Uterus (tissue), 2 donors: ENCODE measurements at regions not wholly inside any gene's neighbourhood (a gene's known extent, or its start where the extent isn't known, plus 50 kb on each side); places are given as distances from the start of the nearest gene placed in this dataset.

Experiments
- POLR2A ChIP-seq, 2 donors: fragments of 450-650 bp; IDR thresholded peaks; one replicate each; pipeline ENCODE4 v1.6.1; 2016; ENCODE audit warnings: antibody characterized with exemption in 2 of 2, mild to moderate bottlenecking in 1 of 2, moderate library complexity in 1 of 2
- TF ChIP-seq, protein P1 (sequence below), 4 experiments: fragments of 200-600 bp in 2 of 4; fragments of 450-650 bp in 2 of 4; sonication (generic) in 2 of 4; IDR thresholded peaks; one replicate each; pipeline ENCODE4 v1.5.1; 2016 to 2019; ENCODE audit warnings: antibody characterized with exemption in 4 of 4, mild to moderate bottlenecking in 2 of 4, moderate library complexity in 1 of 4

GRCh38 chr7:51882412-51882811 is 565.8 kb upstream of the COBL start:
- no peak for TF ChIP-seq POLR2A (IDR thresholded peaks at IDR 0.05)
- TF ChIP-seq, protein P1, sequence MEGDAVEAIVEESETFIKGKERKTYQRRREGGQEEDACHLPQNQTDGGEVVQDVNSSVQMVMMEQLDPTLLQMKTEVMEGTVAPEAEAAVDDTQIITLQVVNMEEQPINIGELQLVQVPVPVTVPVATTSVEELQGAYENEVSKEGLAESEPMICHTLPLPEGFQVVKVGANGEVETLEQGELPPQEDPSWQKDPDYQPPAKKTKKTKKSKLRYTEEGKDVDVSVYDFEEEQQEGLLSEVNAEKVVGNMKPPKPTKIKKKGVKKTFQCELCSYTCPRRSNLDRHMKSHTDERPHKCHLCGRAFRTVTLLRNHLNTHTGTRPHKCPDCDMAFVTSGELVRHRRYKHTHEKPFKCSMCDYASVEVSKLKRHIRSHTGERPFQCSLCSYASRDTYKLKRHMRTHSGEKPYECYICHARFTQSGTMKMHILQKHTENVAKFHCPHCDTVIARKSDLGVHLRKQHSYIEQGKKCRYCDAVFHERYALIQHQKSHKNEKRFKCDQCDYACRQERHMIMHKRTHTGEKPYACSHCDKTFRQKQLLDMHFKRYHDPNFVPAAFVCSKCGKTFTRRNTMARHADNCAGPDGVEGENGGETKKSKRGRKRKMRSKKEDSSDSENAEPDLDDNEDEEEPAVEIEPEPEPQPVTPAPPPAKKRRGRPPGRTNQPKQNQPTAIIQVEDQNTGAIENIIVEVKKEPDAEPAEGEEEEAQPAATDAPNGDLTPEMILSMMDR (IDR thresholded peaks at IDR 0.05): no peak
